ENCODE measurements at regions not wholly inside any gene's neighbourhood (a gene's known extent, or its start where the extent isn't known, plus 50 kb on each side); places are given as distances from the start of the nearest gene placed in this dataset.

DNA sequence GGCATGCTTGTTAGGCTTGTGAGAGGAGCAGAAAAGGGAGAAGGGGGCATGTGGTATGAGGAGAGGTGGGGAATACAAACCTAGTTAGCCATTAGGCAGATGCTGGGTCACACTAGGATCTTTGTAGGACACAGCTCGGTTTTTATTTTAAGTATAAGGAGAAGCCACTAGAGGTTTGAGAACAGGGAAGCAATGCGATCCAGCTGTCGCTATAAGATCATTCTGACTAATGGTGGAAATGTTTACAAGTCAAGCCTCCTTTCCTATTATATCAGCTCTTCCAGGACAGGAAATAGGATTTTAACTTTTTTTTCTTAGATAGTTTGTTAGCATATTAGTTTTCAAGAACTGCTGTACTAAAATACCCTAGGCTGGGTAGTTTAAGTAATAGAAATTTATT is 609.9 kb downstream of the INSC start:
- Mint-ChIP-seq H3K4me3 (ENCODE audit: unreplicated experiment) (no peak overlapping the region), H3K9me3 (ENCODE audit: unreplicated experiment) (no peaks in the 10 kb centered on the region), H3K27me3 (ENCODE audit: unreplicated experiment) (peaks cover 36% of the 10 kb centered on the region), H3K27ac (ENCODE audit: unreplicated experiment) (no peak overlapping the region), H3K36me3 (ENCODE audit: unreplicated experiment) (no peaks in the 10 kb centered on the region), H3K4me1 (ENCODE audit: unreplicated experiment) (no peaks in the 10 kb centered on the region)
- DNase-seq (ENCODE audit: extremely low spot score, unreplicated experiment) = no peak
- TF ChIP-seq, protein P1, sequence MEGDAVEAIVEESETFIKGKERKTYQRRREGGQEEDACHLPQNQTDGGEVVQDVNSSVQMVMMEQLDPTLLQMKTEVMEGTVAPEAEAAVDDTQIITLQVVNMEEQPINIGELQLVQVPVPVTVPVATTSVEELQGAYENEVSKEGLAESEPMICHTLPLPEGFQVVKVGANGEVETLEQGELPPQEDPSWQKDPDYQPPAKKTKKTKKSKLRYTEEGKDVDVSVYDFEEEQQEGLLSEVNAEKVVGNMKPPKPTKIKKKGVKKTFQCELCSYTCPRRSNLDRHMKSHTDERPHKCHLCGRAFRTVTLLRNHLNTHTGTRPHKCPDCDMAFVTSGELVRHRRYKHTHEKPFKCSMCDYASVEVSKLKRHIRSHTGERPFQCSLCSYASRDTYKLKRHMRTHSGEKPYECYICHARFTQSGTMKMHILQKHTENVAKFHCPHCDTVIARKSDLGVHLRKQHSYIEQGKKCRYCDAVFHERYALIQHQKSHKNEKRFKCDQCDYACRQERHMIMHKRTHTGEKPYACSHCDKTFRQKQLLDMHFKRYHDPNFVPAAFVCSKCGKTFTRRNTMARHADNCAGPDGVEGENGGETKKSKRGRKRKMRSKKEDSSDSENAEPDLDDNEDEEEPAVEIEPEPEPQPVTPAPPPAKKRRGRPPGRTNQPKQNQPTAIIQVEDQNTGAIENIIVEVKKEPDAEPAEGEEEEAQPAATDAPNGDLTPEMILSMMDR (IDR thresholded peaks at IDR 0.05) = no peak

DNA sequence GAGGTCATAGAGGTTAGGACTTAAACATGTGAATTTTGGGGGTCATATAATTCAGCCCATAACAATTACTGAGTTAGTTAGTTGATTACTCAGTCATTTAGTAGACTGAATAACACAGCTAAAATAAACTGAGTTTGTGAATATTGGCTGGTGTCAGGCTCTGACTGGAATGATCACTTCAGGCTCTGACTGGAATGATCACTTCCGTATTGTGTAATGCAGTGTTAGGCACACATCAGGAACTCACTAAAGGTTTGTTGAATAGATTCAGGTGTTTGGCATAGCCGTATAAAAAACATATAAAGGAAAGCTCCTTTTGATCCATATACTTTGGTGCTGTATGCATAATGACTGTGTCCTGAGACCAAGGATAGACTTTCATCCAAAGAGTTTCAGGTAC is 610.5 kb downstream of the INSC start:
- TF ChIP-seq, protein P1 (IDR thresholded peaks at IDR 0.05) = no peak
- Mint-ChIP-seq H3K9me3 (ENCODE audit: unreplicated experiment) (no peaks in the 10 kb centered on the region), H3K4me3 (ENCODE audit: unreplicated experiment) (no peak overlapping the region), H3K4me1 (ENCODE audit: unreplicated experiment) (no peaks in the 10 kb centered on the region), H3K36me3 (ENCODE audit: unreplicated experiment) (no peaks in the 10 kb centered on the region), H3K27ac (ENCODE audit: unreplicated experiment) (no peak overlapping the region), H3K27me3 (ENCODE audit: unreplicated experiment) (peaks cover 36% of the 10 kb centered on the region)
- DNase-seq (ENCODE audit: extremely low spot score, unreplicated experiment) = no peak

DNA sequence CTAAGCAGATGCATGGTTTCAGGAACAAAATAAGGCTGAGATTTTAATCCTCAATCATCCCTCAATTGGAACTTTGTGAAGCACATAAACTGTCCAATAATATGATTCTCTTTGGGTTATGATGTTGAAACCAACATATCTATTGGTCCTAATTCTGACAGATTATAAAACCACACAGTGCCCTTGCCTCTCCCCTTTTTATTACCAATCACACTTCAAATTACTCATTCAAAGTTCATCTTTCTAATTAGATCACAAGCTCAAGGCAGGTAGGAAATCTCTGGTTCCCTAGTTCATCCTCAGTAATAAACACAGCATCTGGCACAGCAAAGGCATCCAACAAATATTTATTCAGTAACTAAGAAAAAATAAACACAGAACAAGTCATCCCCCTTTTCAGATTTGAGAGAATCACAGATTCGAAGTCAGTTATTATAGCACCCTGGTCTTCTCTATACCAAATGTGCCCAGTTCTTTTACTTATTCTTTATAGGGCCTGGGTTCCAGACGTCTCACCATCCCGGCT is 611.6 kb downstream of the INSC start:
- H3K9me3 Mint-ChIP-seq (ENCODE audit: unreplicated experiment) = no peaks in the 10 kb centered on the region
- no peaks in the 10 kb centered on the region for H3K36me3 Mint-ChIP-seq (ENCODE audit: unreplicated experiment)
- H3K27ac Mint-ChIP-seq (ENCODE audit: unreplicated experiment) = no peak overlapping the region
- H3K27me3 Mint-ChIP-seq (ENCODE audit: unreplicated experiment) = peaks cover 35% of the 10 kb centered on the region
- TF ChIP-seq, protein P1 (IDR thresholded peaks at IDR 0.05) = no peak
- no peak for DNase-seq (ENCODE audit: extremely low spot score, unreplicated experiment)
- H3K4me1 Mint-ChIP-seq (ENCODE audit: unreplicated experiment) = no peaks in the 10 kb centered on the region
- H3K4me3 Mint-ChIP-seq (ENCODE audit: unreplicated experiment) = no peak overlapping the region

DNA sequence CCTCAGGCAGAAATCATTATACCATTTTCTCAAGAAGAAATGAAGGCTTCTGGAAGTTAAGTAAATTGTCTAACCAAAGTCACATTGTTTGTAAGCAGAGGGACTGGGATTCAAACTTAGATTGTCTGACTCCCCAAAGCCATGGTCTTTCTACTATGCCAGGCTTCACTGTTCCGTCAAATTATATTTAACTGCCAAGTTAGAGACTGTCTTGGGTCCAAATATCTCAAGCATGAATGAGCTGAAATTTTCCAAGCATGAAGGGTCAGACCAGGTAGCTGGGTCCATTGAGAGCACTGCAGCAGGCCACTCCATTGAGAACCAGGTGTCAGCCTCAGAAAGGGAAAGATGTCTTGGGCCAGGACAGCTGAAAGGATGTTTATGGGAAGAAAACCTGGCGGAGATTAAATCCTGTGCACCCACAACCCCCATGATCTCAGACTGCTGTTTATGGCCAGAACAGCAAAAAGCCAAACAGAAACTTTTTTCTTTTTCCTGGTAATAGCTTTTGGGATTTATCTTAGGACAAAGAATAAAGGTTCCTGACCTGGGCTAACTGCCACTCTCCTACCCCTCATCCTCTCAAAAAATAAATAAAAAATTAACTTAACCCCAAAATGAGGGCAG is 612.3 kb downstream of the INSC start:
- no peak for DNase-seq (ENCODE audit: extremely low spot score, unreplicated experiment)
- Mint-ChIP-seq H3K4me1 (ENCODE audit: unreplicated experiment) (no peaks in the 10 kb centered on the region), H3K27ac (ENCODE audit: unreplicated experiment) (no peak overlapping the region), H3K36me3 (ENCODE audit: unreplicated experiment) (no peaks in the 10 kb centered on the region), H3K9me3 (ENCODE audit: unreplicated experiment) (no peaks in the 10 kb centered on the region), H3K4me3 (ENCODE audit: unreplicated experiment) (no peak overlapping the region), H3K27me3 (ENCODE audit: unreplicated experiment) (peaks cover 35% of the 10 kb centered on the region)
- TF ChIP-seq, protein P1 (IDR thresholded peaks at IDR 0.05) = no peak

DNA sequence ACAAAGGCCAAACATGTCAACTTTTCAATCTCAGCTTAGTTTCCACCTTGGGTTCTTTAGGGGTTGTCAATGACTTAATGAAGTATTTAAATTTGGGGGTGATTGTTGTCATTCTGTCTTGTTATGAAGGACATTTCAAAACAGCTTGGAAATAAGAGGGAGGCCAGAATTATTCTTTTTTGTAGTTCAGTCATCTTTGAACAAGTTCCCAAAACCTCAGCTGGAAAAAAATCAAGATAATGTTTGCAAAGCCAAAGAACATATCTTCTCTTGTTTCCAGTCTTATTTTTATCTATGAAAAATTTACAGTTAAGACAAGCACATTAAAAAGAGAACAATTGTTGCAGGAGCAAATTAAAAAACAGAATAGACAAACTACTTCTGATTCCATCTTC is 612.8 kb downstream of the INSC start:
- Mint-ChIP-seq H3K4me3 (ENCODE audit: unreplicated experiment) (no peak overlapping the region), H3K27me3 (ENCODE audit: unreplicated experiment) (peaks cover 35% of the 10 kb centered on the region), H3K27ac (ENCODE audit: unreplicated experiment) (no peak overlapping the region), H3K4me1 (ENCODE audit: unreplicated experiment) (no peaks in the 10 kb centered on the region), H3K9me3 (ENCODE audit: unreplicated experiment) (no peaks in the 10 kb centered on the region), H3K36me3 (ENCODE audit: unreplicated experiment) (no peaks in the 10 kb centered on the region)
- no peak for DNase-seq (ENCODE audit: extremely low spot score, unreplicated experiment)
- TF ChIP-seq, protein P1 (IDR thresholded peaks at IDR 0.05) = no peak

Measured in osteocyte (in vitro differentiated cells).